ENCODE measurements at regions not wholly inside any gene's neighbourhood (a gene's known extent, or its start where the extent isn't known, plus 50 kb on each side); places are given as distances from the start of the nearest gene placed in this dataset.

GRCh38 chr4:58070726-58071125 lies 960.5 kb upstream of the IGFBP7 start:
- no peak for DNase-seq
- H3K4me1 Mint-ChIP-seq (ENCODE audit: low read depth, unreplicated experiment) = no peaks in the 10 kb centered on the region
- H3K27me3 Mint-ChIP-seq (ENCODE audit: unreplicated experiment) = no peaks in the 10 kb centered on the region
- H3K27ac Mint-ChIP-seq (ENCODE audit: unreplicated experiment) = no peak overlapping the region
- H3K9me3 Mint-ChIP-seq (ENCODE audit: unreplicated experiment) = no peaks in the 10 kb centered on the region
- no peak for TF ChIP-seq CTCF (IDR thresholded peaks at IDR 0.05; ENCODE audit: partially characterized antibody, unreplicated experiment)
- H3K36me3 Mint-ChIP-seq (ENCODE audit: unreplicated experiment) = no peaks in the 10 kb centered on the region
- H3K4me3 Mint-ChIP-seq (ENCODE audit: unreplicated experiment) = no peak overlapping the region

GRCh38 chr4:58064653-58065052 lies 954.5 kb upstream of the IGFBP7 start:
- H3K27me3 Mint-ChIP-seq (ENCODE audit: unreplicated experiment) = no peaks in the 10 kb centered on the region
- no peaks in the 10 kb centered on the region for H3K36me3 Mint-ChIP-seq (ENCODE audit: unreplicated experiment)

GRCh38 chr4:58063404-58064160 lies 953.4 kb upstream of the IGFBP7 start:
- DNase-seq = no peak
- no peaks in the 10 kb centered on the region for H3K27me3 Mint-ChIP-seq (ENCODE audit: unreplicated experiment)
- H3K27ac Mint-ChIP-seq (ENCODE audit: unreplicated experiment) = no peak overlapping the region
- no peaks in the 10 kb centered on the region for H3K36me3 Mint-ChIP-seq (ENCODE audit: unreplicated experiment)
- TF ChIP-seq CTCF (IDR thresholded peaks at IDR 0.05; ENCODE audit: partially characterized antibody, unreplicated experiment) = no peak
- peaks cover 14% of the 10 kb centered on the region for H3K4me1 Mint-ChIP-seq (ENCODE audit: low read depth, unreplicated experiment)
- no peak overlapping the region for H3K4me3 Mint-ChIP-seq (ENCODE audit: unreplicated experiment)
- no peaks in the 10 kb centered on the region for H3K9me3 Mint-ChIP-seq (ENCODE audit: unreplicated experiment)

More at GRCh38 chr4:58064653-58065052, 954.5 kb upstream of the IGFBP7 start:
- Mint-ChIP-seq H3K4me3 (ENCODE audit: unreplicated experiment) (no peak overlapping the region), H3K4me1 (ENCODE audit: low read depth, unreplicated experiment) (peaks cover 14% of the 10 kb centered on the region), H3K9me3 (ENCODE audit: unreplicated experiment) (no peaks in the 10 kb centered on the region), H3K27ac (ENCODE audit: unreplicated experiment) (no peak overlapping the region)
- no peak for TF ChIP-seq CTCF (IDR thresholded peaks at IDR 0.05; ENCODE audit: partially characterized antibody, unreplicated experiment)
- no peak for DNase-seq

GRCh38 chr4:58061967-58062366 lies 951.8 kb upstream of the IGFBP7 start:
- H3K27ac Mint-ChIP-seq (ENCODE audit: unreplicated experiment) = no peak overlapping the region
- no peaks in the 10 kb centered on the region for H3K9me3 Mint-ChIP-seq (ENCODE audit: unreplicated experiment)
- H3K27me3 Mint-ChIP-seq (ENCODE audit: unreplicated experiment) = no peaks in the 10 kb centered on the region
- no peaks in the 10 kb centered on the region for H3K36me3 Mint-ChIP-seq (ENCODE audit: unreplicated experiment)
- no peak for DNase-seq
- no peak overlapping the region for H3K4me3 Mint-ChIP-seq (ENCODE audit: unreplicated experiment)
- H3K4me1 Mint-ChIP-seq (ENCODE audit: low read depth, unreplicated experiment) = peaks cover 14% of the 10 kb centered on the region
- no peak for TF ChIP-seq CTCF (IDR thresholded peaks at IDR 0.05; ENCODE audit: partially characterized antibody, unreplicated experiment)

- Mint-ChIP-seq H3K9me3 (ENCODE audit: unreplicated experiment) (no peaks in the 10 kb centered on the region), H3K4me3 (ENCODE audit: unreplicated experiment) (no peak overlapping the region), H3K36me3 (ENCODE audit: unreplicated experiment) (no peaks in the 10 kb centered on the region), H3K27me3 (ENCODE audit: unreplicated experiment) (peaks cover 3% of the 10 kb centered on the region), H3K27ac (ENCODE audit: unreplicated experiment) (no peak overlapping the region), H3K4me1 (ENCODE audit: low read depth, unreplicated experiment) (no peaks in the 10 kb centered on the region)
- DNase-seq = no peak
- TF ChIP-seq CTCF (IDR thresholded peaks at IDR 0.05; ENCODE audit: partially characterized antibody, unreplicated experiment) = no peak
These were observed 940.3 kb upstream of the IGFBP7 start for GRCh38 chr4:58050439-58050838.
